Left renal pelvis (tissue), 4 donors: ENCODE measurements at regions not wholly inside any gene's neighbourhood (a gene's known extent, or its start where the extent isn't known, plus 50 kb on each side); places are given as distances from the start of the nearest gene placed in this dataset.
A peak's percentile ranks its signal among the peaks of the same experiment; 100 is the strongest.
"Not testable (repeated sequence)": the region's sequence is repeated elsewhere in the genome, so short reads cannot be mapped to it uniquely, and the experiment has no call there.

Experiments used
- DNase-seq, 4 donors: peaks; one replicate each; pipeline ENCODE4 v3.0.0-alpha.2; 2013; ENCODE audit warnings: low read depth in 4 of 4, low spot score in 3 of 4

DNA sequence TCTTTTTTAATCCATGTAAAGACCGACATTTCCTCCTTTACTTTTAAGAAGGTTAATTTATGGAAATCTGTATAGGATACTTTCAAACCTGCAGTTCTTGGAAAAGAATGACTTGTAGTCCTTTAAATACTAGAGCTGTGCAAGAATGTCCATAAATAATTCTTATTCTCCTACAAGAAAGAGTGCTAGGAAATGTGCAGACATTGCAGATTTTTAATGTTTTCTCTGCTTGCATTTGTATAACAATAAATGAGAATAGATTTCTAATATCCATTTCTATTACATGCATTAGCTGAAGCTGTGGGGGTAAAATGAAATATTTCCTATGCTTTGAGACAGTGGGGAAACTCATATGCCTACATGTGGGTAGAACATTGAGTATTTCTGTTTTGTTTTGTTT lies 607.2 kb upstream of the NOVA1 start:
- DNase-seq, result no peak

DNA sequence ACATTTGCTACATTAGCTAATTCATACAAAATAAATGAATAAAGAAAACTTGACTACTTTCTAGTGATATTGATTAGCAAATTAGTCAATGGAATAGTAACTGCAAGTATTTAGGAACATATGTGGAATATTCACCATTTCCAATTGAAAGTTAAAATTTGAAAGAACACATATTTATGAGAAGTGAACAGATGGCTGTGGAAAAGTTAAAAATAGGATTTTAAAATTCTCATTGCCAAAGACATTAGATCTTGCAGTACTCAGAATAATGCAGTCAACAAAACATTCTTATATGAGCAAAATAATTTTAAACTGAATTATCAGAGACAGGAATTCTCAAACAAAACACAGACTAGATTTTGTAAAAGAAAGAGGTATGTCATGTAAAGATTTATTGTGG lies 613.9 kb upstream of the NOVA1 start:
- DNase-seq, result no peak

GRCh38 chr14:27222671-27223070 lies 624.8 kb upstream of the NOVA1 start:
- no peak for DNase-seq

GRCh38 chr14:27223906-27224305 lies 626.1 kb upstream of the NOVA1 start:
- DNase-seq, result peak in 3 of 4 donors; percentile 16 to 26 (median 21)

GRCh38 chr14:27228053-27228452 lies 630.2 kb upstream of the NOVA1 start:
- no peak for DNase-seq

- DNase-seq, result no peak
Measured at GRCh38 chr14:27234331-27234730, 636.5 kb upstream of the NOVA1 start.

DNA sequence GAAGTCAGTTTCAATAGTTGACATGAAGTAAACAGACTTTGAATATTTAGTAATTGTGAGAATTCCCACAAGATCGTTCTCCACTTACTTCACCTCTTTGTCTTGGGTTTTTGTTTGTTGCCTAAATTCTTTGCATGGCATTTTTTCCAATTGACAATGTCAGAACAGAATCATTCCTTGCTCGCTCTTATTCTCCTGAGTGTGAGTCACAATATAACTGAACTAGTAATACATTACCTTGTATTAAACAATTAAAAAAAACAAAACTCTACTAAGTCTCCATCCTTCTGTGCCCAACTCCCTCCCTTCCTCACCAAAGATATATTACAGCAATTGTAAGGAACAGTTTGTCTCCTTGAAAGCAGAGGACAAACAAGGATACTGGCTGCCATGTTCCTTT lies 638.8 kb upstream of the NOVA1 start:
- no peak for DNase-seq

GRCh38 chr14:27242874-27243273 lies 645.0 kb upstream of the NOVA1 start:
- DNase-seq, result no peak

DNA sequence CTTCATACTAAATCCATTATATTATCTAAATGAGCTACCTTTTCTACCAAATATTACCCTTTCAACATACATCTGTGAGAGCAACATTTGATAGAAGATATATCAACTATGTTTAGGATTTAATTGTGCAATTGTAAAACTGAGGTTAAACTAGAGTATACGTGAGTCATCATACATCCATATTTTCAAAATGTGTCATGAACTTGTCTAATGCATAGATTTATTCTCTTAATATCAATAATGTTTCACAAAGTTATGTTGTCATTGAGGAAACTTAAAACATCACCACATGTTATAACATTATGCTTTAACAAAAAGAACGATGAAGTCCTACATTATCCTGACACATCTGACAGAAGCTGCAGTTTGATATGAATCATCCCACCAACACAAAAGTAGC lies 645.5 kb upstream of the NOVA1 start:
- DNase-seq, result no peak

- no peak for DNase-seq
Measured at GRCh38 chr14:27245947-27246346, 648.1 kb upstream of the NOVA1 start.

DNA sequence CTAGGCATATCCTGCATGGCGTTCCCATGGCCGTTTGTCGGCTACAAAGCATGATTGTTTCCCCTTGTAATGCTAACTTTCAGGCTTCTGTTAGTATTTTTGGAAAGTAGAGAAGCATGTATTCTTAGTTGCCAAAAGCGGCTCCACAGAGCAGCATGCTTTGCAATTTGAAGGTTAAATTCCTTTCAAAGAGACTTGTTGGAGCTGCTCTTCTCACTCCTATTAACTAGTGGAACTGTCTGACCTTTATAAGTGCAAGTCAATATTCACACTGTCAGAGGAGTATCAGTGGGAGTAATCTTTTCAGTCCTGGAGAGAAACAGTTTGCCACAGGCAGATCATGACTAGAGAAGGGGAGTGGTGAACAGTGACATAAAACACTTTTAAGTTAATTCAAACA lies 656.1 kb upstream of the NOVA1 start:
- DNase-seq, result no peak

- no peak for DNase-seq
Measured at GRCh38 chr14:27256805-27257204, 659.0 kb upstream of the NOVA1 start.

DNA sequence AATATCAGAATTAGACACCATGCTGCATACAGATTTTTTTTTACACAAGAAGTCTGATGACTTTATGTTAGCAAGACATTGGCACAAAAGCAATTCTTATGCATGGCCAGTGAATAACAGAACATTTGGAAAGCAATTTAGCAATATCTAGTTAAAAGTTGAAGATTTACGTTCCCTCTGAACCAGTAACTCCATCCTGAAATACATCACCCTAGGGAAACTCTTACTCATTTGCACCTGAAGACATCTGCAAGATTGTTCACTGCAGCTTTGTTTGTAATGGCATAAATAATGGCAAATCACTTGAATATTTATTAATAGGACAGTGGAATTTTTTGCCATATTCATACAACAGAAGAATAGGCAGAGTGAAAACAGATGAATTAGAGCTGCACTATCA lies 670.0 kb upstream of the NOVA1 start:
- no peak for DNase-seq

GRCh38 chr14:27270716-27271115 lies 672.9 kb upstream of the NOVA1 start:
- no peak for DNase-seq

GRCh38 chr14:27278341-27278740 lies 680.5 kb upstream of the NOVA1 start:
- no peak for DNase-seq

GRCh38 chr14:27305441-27305945 lies 707.7 kb upstream of the NOVA1 start:
- DNase-seq, result no peak

DNA sequence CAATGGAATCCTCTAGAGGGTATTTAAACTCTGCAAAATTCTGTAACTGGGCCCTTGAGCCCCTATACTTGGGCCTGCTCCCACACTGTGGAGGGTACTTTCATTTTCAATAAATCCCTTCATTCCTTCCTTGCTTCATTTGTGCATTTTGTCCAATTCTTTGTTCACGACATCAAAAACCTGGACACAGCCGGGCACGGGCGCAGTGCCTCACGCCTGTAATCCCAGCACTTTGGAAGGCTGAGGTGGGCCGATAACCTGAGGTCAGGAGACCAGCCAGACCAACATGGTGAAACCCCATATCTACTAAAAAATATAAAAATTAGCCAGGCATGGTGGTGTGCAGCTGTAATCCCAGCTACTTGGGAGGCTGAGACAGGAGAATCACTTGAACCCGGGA lies 714.9 kb upstream of the NOVA1 start:
- not testable (repeated sequence) for DNase-seq

- no peak for DNase-seq
Measured at GRCh38 chr14:27314231-27314630, 716.4 kb upstream of the NOVA1 start.

- DNase-seq, result no peak
Measured at GRCh38 chr14:27315477-27315876, 717.6 kb upstream of the NOVA1 start.

- no peak for DNase-seq
Measured at GRCh38 chr14:27315947-27316346, 718.1 kb upstream of the NOVA1 start.

GRCh38 chr14:27318774-27319420 lies 721.1 kb upstream of the NOVA1 start:
- no peak for DNase-seq

- DNase-seq, result no peak
Measured at GRCh38 chr14:27320261-27320660, 722.4 kb upstream of the NOVA1 start.

DNA sequence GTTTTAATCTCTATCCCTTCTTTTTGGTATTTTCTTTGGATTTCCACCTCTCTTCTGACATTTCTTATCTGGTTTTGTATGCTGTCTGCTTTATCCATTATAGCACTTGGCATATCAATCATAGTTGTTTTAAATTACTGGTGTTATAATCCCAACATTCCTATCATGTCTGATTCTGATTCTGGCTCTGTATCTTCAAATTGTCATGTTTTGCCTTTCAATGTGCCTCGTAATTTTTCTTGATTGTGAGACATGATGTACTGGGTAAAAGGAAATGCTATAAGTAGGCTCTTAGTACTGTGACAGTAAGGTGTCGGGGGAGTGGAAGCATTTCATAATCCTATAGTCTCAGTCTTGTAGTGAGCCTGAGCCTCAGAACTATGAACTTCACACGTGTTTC lies 729.3 kb upstream of the NOVA1 start:
- DNase-seq, result no peak
